ENCODE measurements at regions not wholly inside any gene's neighbourhood (a gene's known extent, or its start where the extent isn't known, plus 50 kb on each side); places are given as distances from the start of the nearest gene placed in this dataset.
"Not testable (repeated sequence)": the region's sequence is repeated elsewhere in the genome, so short reads cannot be mapped to it uniquely, and the experiment has no call there.

DNA sequence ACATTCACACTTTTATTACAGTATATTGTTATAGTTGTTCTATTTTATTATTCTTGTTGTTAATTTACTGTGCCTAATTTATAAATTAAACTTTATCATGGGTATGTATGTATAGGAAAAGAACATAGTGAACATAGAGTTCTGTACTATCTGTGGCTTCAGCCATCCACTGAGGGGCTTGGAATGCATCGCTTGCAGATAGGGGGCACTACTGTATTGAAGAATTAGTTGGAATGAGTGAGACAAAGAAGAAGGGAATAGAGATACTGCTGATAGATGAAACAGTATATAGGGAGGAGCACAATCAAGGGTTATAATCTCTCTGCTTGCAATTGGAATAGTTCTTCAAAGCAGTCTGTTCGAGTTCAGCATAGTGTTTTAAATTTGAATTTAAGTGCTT is 432.2 kb downstream of the RAB38 start:
- DNase-seq: no peak

DNA sequence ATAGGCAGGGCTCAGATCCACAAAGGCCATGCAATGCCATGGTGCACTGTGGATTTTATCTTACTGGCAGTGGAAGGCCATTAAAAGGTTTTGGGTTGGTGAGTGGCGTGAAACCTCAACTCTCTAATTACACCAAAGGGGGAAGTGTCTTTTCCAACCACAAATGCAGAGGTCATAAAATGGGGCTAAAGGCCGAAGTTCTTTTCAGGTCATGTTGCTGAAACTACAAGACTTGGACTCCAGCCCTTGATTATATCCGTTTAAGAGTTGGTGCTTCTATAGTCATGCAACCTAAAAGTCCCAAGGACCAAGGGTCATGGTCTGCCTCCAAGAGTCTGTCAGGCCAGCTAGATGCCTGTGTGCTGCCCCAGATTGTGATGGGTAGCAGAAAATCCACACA is 434.3 kb downstream of the RAB38 start:
- no peak for DNase-seq

DNA sequence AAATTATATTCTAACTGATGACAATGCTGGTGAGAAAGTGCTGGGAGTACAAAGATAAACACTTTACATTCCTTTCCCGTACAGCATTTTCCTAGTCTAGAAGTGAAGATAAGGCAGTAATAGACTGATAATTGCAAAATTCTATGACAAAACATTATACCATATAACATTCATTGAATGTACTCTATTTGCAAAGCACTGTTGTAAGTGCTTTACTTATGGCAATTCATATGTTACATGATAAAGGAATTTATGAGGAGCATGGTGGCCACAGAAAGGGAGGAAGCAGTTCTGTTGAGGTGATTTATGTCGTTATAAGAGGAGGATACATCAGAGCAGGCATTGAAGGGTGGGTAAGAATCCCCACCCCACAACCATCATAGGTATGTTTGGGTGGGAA is 434.8 kb downstream of the RAB38 start:
- no peak for DNase-seq

DNA sequence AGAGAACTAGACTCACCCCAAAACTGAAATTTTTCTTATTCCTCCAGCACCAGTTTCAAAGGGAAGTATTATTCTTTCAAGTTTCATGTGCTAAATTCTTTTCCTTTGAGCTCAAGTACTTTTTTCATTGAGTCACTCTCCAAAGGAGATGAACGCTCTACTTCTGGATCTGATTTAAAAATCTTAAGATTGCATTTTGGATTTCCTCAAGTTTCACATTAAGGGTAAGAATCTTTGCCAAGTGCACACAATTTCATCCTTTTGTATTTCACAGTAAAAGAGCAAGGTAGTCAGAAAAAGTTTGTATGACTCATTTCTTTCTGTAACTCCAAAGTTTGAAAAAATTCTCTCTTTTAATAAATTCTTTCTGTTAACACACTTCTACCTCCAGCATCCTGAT is 435.5 kb downstream of the RAB38 start:
- DNase-seq: no peak

DNA sequence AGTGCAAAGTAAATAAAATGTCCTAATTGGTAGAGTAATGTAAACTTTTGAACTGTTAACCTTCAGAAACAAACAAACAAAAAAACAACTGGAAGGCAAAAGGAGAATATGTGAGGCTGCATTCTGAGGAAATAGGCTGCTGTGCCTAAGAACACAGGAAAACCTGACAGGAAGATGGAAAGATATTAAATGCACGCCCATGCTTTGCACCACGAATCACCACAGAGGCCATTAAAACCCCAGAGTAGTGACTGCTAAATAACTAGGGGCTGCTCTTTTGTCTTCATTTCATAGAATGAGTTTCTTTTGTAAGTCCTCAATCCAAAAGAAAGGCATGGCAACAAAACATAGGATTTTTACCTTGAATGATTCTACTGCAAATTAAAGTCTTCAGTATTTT is 436.0 kb downstream of the RAB38 start:
- no peak for DNase-seq

DNA sequence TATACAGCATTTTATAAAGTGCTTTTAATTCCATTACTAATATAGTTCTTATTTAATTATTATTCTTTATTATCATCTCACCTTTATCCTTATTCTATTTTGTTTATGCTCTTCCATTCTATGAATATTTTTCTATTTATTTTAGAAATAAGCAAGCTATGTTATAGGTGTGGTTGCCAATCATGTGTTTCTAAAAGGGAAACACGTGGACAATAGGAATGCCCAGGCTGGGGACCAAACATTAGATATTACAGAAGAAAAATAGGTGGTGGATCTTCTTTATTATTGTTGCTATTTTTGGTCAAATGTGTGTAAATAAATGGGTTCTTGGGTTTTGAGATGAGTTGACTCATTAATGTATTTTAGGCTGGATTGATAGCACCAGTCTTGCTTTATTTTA is 438.3 kb downstream of the RAB38 start:
- DNase-seq: no peak

DNA sequence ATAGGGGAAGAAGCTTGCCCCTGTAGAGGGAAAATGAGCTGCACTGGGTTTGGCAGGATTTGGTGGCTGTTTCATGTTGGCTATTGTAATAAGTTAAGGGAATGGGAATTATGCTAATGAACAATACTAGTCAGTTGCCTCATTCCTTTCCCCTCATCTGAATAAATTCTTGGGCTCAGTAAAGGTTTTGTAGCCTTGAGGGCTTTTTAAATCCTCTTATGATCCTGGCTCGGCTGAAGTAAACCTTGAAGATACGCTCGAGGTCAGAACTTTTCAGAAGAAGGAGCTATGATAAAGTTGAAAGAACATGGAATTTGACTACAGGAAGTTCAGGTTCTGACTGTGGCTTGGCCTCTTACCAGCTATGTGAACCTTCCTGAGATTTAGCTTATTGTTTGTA is 448.7 kb downstream of the RAB38 start:
- DNase-seq: no peak

DNA sequence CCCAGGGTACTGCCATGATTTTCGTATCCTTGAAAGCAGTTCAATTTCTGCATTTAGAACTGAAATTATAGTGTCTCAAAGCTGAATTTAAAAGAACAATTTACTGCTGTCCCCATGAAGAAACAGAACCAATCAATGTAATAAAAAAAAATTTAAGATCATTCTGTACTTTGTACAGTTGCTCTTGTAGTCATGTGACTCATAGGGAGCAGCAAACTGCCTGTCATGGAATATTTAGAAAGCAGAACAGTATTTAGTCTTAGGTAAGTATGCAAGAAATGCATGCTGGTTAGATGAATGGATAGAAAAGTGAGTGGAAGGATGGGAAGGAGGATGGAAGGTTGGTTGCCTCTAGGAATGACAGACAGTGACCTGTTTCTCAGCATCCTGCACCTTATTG is 450.9 kb downstream of the RAB38 start:
- DNase-seq: no peak

DNA sequence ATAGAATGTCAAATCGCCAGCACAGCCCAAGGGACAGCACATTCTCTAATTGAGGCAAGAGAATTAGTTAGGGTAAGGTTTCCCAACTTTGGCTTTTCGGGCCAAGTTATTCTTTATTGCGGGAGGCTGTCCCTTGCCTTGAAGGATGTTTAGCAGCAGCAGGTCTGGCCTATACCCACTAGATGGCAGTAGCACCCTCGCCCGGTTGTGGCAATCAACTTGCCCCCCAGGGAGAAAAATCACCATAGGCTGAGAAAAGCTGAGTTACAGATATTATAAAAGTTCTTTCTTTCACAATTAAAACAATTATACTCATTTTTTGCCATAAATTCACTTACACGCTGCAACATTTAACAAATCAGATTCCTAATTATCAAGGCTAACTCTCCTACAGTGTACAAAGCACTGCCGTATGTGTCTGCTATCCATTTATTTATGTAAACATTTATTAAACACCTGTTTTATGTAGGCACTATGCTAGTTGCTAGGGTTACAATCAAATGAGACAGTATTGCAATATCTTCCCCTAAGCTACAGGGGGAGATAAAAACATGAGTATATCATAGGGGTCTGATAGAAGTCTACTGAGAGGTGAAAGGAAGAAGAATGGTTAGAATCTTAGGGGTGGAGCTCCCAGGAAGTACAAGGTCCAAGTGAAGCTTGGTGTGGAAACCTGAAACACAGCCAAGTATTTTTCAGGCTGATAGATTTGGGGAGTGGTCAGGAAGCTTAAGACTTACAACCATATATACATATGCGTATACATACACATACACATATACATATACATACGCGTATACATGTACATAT is 452.3 kb downstream of the RAB38 start:
- DNase-seq: no peak

DNA sequence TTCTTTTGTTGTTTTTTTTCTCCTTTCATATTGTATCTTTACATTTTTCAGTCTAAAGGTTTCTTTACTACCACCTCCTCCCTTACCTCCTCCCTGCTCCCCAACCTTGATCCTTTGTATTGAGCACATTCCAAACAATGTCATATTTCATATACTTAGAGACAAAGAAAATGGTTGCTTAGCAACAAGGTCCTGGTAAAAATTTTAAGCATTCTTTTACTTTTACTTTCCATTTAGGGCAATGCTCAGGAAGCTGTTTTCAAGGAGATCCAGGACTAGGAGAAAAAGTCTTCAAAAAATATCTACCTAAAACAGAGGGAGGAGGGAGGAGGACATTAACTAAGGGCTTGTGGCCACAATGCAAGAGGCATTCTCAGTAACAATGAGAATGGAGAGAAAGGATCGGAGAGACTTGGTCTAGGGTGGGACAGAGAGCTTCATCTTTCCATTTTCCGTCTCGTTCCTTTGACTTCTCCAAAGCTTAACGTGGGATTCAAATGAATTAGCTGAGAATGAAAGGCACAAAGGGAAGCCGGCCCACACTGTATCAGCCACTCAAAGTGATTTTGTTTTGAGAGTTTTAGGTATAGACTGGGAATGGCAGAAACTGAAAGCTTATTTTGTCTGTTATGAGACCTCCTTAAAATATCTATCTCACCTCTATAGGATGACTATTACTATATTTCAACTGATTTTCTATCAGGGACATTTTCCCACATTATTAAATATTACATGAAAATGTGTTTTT is 455.7 kb downstream of the RAB38 start:
- DNase-seq: no peak

DNA sequence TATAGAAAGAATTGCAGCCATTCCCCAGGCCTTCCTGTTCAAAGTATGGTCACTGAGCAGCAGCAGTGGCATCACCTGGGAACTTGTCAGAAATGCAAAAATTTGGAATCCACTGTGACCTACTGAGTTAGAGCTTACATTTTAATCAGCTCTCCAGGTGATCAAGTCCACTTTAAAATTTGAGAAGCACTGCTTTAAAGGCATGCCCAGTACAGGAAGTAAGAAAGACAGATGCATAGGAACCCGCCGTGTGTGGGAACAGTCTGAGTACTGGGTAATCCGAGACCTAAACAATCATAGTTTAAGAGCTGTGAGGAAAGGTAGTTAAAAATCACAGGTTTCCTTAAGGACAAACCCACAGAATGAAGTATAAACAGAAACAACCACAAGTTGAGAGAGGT is 462.4 kb downstream of the RAB38 start:
- DNase-seq: no peak

DNA sequence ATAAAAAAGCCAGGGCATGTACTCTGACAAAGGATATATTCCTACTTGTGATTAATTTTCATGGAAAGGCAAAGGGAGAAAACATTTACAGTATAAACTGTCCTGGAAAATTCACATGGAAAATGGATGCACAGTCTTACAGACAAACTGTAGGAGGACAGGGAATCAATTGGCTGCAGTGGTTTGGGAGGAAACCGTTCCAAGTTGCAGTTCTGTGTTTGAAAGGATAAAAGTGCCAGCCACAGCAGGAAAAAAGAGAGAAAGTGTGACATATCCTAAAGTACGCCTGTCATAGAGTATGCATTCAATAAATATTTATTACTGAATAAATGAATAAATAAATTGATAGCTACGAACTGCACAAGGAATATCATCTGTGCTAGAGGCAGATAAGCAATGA is 462.9 kb downstream of the RAB38 start:
- no peak for DNase-seq

DNA sequence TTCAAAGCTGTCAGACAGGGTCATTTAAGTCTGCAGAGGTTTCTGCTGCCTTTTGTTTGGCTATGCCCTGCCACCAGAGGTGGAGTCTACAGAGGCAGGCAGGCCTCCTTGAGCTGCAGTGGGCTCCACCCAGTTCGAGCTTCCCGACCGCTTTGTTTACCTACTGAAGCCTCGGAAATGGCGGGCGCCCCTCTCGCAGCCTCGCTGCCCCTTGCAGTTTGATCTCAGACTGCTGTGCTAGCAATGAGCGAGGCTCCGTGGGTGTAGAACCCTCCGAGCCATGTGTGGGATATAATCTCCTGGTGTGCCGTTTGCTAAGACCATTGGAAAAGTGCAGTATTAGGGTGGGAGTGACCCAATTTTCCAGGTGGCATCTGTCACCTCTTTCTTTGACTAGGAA is 471.7 kb downstream of the RAB38 start:
- not testable (repeated sequence) for DNase-seq

DNA sequence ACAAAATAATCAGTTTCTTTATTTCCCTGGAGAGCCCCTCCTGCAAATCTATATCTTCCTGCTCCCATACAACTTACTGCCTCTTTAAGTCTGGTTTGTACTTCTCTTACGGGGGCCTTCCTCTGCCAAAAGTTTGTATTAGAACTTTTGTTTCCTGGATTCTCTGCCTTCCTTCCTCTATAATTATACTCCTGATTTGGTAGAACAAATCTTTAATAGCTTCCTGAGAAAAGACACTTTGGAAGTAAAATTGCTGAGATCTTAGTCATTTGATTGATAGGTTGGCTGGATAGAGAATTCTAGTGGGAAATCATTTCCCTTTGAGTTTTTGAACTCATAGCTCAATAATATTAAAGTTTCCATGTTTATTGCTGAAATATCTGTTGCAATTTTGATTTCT is 499.2 kb downstream of the RAB38 start:
- DNase-seq: no peak

DNA sequence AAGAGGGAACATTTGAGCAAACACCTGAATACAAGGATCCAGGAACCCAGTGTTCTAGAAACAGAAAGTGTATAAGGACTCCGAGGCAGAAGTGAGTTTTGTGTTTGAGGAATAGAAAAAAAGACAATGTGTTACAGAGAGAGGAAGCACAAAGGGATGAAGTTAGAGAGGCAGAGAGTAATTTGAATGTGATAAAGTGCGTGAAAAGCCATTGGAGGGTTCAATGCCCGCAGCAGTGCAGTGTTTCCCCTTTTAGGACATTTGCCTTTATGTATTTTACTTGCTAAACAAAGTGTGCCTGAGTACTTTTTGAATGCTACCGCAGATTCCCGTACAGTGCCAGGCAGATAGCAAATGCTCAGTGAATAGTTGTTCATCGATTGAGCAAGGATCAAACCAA is 508.5 kb downstream of the RAB38 start:
- no peak for DNase-seq

DNA sequence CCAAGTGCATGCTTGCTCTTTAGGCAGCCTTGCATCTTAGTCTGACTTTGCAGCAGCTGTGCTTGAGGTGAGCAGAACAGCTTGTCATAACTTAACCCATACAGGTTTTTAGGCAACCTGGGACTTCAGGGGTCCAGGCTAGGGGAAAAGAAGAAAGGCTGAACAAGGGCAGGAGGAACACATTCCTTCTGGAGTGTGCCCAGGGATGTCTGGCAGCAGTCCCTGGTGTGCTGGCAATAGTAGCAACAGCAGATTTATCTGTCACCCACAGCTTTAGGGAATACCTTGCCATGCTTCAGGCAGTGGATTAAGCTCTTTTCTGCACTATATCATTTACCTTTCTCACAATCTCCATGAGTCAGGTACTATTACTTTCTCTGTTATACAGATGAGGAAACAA is 513.0 kb downstream of the RAB38 start:
- no peak for DNase-seq

DNA sequence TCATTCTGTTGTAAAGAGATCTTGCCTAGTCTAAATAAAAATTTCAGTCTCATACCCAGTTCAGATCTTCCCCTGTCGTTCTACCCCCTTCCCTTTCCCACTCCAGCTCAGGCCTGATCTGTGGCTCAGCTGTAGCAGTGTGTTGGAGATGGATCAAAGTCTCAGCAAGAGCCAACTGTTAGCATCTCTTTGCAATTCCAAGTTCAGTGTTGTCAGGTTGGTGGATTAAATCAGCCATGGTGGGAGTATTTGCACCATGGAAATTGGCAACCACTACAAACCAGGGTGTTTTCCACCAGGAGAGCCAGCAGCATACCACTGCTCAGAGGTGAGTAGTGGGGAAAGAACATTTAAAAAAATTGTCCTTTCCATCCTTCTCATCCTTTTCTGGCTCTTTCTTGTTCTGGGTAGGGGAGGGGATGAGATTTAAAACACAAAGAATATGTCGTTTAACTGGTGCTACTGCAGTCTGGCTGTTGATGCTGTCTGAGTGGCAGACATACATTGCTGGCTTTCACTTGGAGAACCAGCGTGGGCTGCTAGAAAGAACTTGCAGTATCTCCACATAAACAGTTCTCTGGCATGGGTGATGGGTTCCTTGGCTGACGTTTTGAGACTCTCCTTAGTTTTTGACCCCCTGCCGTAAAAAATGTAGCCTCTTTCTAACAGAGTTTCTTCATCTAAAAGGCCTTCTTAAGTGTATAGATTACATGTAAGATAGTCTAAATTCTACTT is 514.1 kb downstream of the RAB38 start:
- DNase-seq: no peak

DNA sequence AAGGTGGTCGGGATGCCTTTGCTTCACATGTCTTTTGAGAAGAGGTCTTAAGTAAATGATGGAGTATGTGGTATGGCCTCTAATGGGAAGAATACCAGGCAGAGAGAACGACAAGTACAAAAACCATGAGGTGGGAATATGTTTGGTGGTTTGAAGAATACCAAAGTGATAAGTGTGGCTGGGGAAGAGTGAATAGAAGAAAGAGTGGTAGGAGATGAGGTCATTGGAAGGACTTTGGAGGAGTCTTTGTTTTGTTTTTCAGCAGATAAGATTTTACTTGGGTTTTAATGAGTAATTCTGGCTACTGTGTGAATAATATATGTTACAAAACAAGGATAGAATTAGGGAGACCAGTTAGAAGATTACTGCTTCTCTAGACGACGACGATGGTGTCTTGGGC is 515.4 kb downstream of the RAB38 start:
- no peak for DNase-seq

DNA sequence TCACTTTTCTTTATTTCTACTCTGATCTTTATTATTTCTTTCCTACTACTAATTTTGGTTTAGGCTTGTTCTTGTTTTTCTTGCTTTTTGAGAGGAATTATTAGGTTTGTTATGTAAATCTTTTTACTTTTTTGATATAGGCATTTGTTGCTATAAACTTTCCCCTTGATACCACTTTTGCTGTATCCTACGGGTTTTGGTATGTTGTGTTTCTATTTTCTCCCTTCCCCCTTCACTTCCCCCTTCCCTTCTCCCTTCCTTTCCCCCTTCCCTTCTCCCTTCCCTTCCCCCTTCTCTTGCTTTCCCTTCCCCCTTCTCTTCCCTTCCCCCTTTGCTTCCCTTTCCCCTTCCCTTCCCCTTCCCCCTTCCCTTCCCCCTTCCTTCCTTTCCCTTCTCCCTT is 529.6 kb downstream of the RAB38 start:
- no peak for DNase-seq

DNA sequence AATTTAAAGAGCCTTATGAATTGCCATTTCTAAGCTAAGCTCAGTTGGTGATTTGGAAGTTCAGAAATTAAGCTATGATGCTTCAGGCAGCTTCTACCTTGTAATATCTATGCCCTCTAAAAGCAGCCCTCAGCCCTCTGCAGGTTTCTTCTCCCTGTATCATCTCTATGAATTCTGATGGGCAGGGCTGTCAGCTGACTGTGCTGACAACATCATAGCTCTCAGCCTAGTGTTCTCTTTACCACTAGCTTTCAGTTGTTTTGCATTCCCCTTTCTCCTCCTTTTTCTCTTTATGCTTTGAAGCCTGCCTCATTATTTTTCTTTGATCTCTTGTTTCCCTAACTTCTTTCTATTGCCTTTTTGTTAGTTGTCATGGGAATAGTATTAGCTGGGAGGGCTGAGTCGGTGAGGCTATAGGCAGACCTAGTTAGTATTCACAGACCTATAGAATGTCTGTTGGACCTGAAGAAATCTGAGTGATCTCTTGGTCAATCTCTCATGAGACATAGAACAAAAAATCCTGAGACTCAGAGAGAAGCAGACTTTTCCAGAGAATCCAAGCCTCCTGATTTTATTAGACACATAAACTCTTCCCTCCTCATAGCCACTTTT is 535.4 kb downstream of the RAB38 start:
- DNase-seq: no peak

DNA sequence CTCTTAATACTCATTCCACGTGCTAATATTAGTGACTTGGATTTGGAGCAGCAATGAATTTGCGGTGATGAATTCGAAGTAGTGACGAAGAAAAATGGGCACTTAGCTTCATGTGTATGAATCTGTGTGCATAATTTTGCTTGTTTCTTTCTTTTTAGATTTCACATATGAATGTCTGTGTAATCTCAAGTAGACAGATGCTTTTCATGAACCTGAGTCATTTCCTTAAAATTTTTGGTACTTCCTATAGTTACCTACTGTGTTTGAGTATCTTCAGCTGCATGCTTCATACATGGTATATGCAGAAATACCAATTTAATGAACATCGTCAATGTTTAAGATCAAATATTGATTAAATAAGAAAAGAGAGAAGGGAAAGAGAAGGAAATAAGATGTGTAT is 540.2 kb downstream of the RAB38 start:
- no peak for DNase-seq

DNA sequence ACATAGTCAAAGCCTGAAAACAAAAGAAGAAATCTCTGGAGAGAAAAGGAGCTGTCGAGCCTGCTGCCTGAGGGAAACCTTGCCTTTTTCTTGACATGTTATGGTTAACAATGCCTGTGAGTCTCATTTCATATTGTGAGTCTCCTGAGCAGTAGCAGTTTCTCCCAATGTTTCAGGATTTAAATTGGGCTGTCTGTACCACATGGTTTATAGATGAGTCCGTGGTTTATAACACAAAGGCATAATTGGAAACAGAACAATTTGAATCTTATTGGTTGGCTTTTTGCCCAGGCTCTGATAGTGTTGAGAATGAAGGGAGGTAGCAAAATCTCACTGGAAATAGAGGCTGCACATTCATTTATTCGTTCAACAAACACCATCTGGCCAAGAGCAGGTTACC is 540.9 kb downstream of the RAB38 start:
- no peak for DNase-seq

DNA sequence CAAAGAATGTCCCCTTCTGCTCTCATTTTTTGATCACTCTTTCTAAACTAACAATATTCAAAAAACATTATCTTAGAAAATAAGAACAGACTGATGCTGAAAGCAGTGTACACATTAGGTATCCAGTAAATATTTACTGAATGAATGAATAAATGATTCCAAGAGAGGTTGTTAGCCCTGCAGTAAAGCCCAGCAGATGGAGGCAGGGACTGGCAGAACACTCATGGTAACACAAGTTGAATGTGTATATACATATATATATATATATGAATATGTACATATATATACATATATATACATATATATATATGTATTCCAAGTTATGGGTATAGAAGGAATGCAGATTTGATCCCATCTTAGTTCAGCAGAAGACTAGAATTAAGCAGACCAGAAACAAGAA is 546.3 kb downstream of the RAB38 start:
- no peak for DNase-seq
